Natural killer cell (primary cell): ENCODE measurements at regions not wholly inside any gene's neighbourhood (a gene's known extent, or its start where the extent isn't known, plus 50 kb on each side); places are given as distances from the start of the nearest gene placed in this dataset.

Source experiments
- ATAC-seq, 3 donors: fragments of 150-1000 bp in 2 of 3; fragments of 200-7000 bp in 1 of 3; cut with Tn5 transposase; 1 replicate in 1 of 3; 2 replicates in 2 of 3; pipeline ENCODE4 v1.10.0; 2021; ENCODE audit warnings: mild to moderate bottlenecking in 2 of 3, moderate library complexity in 2 of 3
- DNase-seq, 2 donors: peaks; one replicate each; pipeline versions ENCODE4 v3.0.0 to v3.0.0-alpha.2; 2013 to 2021; ENCODE audit warnings: mixed read lengths in 1 of 2
- H3K27ac ChIP-seq: one replicate; pipeline ENCODE4 v1.5.1; 2013; ENCODE audit warnings: mild to moderate bottlenecking, low read length
- H3K27me3 ChIP-seq: one replicate; pipeline ENCODE4 v1.6.1; 2013; ENCODE audit warnings: low read length; ENCODE audit not compliant: control insufficient read depth, insufficient read depth
- H3K36me3 ChIP-seq: one replicate; pipeline ENCODE4 v1.6.1; 2013; ENCODE audit warnings: low read length; ENCODE audit not compliant: control insufficient read depth, insufficient read depth
- H3K4me1 ChIP-seq: one replicate; pipeline ENCODE4 v1.6.1; 2013; ENCODE audit warnings: low read length; ENCODE audit not compliant: control insufficient read depth, insufficient read depth
- H3K4me3 ChIP-seq: one replicate; pipeline ENCODE4 v1.5.1; 2013; ENCODE audit warnings: low read length
- H3K9me3 ChIP-seq: one replicate; pipeline ENCODE4 v1.6.1; 2013; ENCODE audit warnings: low read length; ENCODE audit not compliant: control insufficient read depth, insufficient read depth
- H3K27ac Mint-ChIP-seq, 2 donors: one replicate each; pipeline ENCODE4 v1.8.0; 2022; ENCODE audit warnings: mild to moderate bottlenecking in 2 of 2, mixed read lengths in 2 of 2, moderate library complexity in 1 of 2
- H3K27me3 Mint-ChIP-seq, 2 donors: one replicate each; pipeline ENCODE4 v1.8.0; 2022; ENCODE audit warnings: low read depth in 2 of 2, mixed read lengths in 2 of 2
- H3K36me3 Mint-ChIP-seq: one replicate; pipeline ENCODE4 v1.8.0; 2022; ENCODE audit warnings: mixed read lengths
- H3K4me1 Mint-ChIP-seq, 2 donors: one replicate each; pipeline ENCODE4 v1.8.0; 2022; ENCODE audit warnings: mixed read lengths in 2 of 2
- H3K4me3 Mint-ChIP-seq: one replicate; pipeline ENCODE4 v1.8.0; 2022; ENCODE audit warnings: mild to moderate bottlenecking, moderate library complexity, mixed read lengths
- H3K9me3 Mint-ChIP-seq, 2 donors: one replicate each; pipeline ENCODE4 v1.8.0; 2022; ENCODE audit warnings: mixed read lengths in 2 of 2
- WGBS: methylation state at CpG from one replicate; pipeline ENCODE4 v1.1.7; 2013; ENCODE audit warnings: missing lambda C conversion rate; ENCODE audit not compliant: insufficient coverage; 5-methylcytosine and 5-hydroxymethylcytosine counted together
- intact Hi-C: fragments of 100-400 bp; cut with micrococcal nuclease; formaldehyde crosslinking; loops from one replicate; pipeline ENCODE4 v1.14.2; 2022
- TF ChIP-seq, protein P1 (sequence below): fragments of 200-600 bp; IDR thresholded peaks from one replicate; pipeline ENCODE4 v1.8.0; 2022; ENCODE audit warnings: antibody characterized with exemption

DNA sequence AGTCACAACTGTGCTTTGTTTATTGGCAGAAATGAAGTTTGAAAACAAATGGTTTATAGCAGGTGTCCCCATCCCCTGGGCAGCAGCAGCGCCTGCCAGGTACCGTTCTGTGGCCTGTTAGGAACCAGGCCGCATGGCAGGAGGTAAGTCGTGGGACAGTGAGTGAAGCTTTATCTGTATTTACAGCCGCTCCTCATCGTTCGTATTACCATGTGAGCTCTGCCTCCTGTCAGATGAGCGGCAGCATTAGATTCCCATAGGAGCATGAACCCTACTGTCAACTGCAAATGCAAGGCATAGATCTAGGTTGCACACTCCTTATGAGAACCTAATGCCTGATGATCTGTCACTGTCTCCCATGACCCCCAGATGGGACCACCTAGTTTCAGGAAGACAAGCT, 63.4 kb upstream of the SOD1 start:
- Histone ChIP-seq H3K27ac (no peak overlapping the region), H3K4me1 (no peaks in the 10 kb centered on the region), H3K9me3 (no peaks in the 10 kb centered on the region), H3K27me3 (no peaks in the 10 kb centered on the region), H3K4me3 (no peak overlapping the region), H3K36me3 (no peaks in the 10 kb centered on the region)
- intact Hi-C loops: no loop called here
- no peak overlapping the region for H3K27ac Mint-ChIP-seq
- DNase-seq (no peak), ATAC-seq (no peak)
- H3K27me3 Mint-ChIP-seq: no peaks in the 10 kb centered on the region
- H3K9me3 Mint-ChIP-seq: no peaks in the 10 kb centered on the region
- H3K36me3 Mint-ChIP-seq: no peaks in the 10 kb centered on the region
- WGBS: 93% methylated on average over 8 of the region's 8 CpGs
- TF ChIP-seq, protein P1, sequence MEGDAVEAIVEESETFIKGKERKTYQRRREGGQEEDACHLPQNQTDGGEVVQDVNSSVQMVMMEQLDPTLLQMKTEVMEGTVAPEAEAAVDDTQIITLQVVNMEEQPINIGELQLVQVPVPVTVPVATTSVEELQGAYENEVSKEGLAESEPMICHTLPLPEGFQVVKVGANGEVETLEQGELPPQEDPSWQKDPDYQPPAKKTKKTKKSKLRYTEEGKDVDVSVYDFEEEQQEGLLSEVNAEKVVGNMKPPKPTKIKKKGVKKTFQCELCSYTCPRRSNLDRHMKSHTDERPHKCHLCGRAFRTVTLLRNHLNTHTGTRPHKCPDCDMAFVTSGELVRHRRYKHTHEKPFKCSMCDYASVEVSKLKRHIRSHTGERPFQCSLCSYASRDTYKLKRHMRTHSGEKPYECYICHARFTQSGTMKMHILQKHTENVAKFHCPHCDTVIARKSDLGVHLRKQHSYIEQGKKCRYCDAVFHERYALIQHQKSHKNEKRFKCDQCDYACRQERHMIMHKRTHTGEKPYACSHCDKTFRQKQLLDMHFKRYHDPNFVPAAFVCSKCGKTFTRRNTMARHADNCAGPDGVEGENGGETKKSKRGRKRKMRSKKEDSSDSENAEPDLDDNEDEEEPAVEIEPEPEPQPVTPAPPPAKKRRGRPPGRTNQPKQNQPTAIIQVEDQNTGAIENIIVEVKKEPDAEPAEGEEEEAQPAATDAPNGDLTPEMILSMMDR: no peak
- H3K4me1 Mint-ChIP-seq: no peaks in the 10 kb centered on the region
- no peak overlapping the region for H3K4me3 Mint-ChIP-seq

DNA sequence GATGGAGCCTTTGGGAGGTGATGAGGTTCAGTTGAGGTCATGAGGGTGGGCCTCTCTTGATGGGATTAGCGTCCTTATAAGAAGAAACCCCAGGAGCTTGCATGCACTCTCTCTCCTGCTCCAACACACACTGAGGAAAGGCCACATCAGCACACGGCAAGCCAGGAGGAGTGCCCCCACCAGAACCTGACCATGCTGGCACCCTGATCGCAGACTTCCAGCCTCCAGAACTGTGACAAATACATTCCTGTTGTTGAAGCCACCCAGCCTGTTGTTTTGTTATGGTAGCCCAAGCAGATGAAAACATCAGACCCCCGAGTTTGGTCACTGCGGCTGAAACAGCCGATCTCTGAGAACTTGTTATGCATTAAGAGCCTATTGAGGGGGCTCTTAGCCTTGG, 64.8 kb upstream of the SOD1 start:
- intact Hi-C loops: no loop called here
- no peaks in the 10 kb centered on the region for H3K27me3 ChIP-seq
- H3K36me3 ChIP-seq: no peaks in the 10 kb centered on the region
- H3K4me1 ChIP-seq: no peaks in the 10 kb centered on the region
- H3K9me3 ChIP-seq: no peaks in the 10 kb centered on the region
- Mint-ChIP-seq H3K4me1 (no peaks in the 10 kb centered on the region), H3K9me3 (no peaks in the 10 kb centered on the region), H3K27me3 (peaks cover 0 to 6% of the 10 kb centered on the region in 2 donors), H3K4me3 (no peak overlapping the region), H3K36me3 (no peaks in the 10 kb centered on the region), H3K27ac (no peak overlapping the region)
- TF ChIP-seq, protein P1: no peak
- no peak overlapping the region for H3K27ac ChIP-seq
- no peak for DNase-seq
- no peak for ATAC-seq
- 91% methylated on average over 6 of the region's 6 CpGs for WGBS
- no peak overlapping the region for H3K4me3 ChIP-seq

DNA sequence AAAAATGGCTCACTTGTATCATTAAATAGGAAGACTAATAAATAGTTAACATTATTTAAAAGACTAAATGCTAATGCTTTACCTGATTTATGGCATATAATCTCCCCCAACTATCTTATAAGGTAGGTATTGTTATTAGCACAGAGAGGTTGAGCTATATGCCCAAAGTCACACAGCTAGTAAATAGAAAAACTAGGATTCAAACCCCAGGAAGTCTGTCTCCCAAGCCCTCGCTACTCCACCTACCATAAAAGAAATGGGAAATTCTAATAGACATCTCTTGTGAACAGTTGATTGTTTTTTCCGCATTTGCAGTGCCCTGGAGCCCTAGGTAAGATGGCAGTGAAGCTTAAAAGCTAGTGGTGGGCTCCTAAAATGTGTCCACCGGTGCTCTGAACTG, 65.2 kb upstream of the SOD1 start:
- TF ChIP-seq, protein P1: no peak
- WGBS: 100% methylated on average over 1 of the region's 3 CpGs
- H3K36me3 ChIP-seq: no peaks in the 10 kb centered on the region
- H3K4me3 ChIP-seq: no peak overlapping the region
- no peak overlapping the region for H3K27ac ChIP-seq
- Mint-ChIP-seq H3K27me3 (peaks cover 0 to 6% of the 10 kb centered on the region in 2 donors), H3K27ac (no peak overlapping the region), H3K4me3 (no peak overlapping the region), H3K9me3 (no peaks in the 10 kb centered on the region), H3K36me3 (no peaks in the 10 kb centered on the region), H3K4me1 (no peaks in the 10 kb centered on the region)
- intact Hi-C loops: no loop called here
- H3K4me1 ChIP-seq: no peaks in the 10 kb centered on the region
- no peaks in the 10 kb centered on the region for H3K27me3 ChIP-seq
- ATAC-seq (no peak), DNase-seq (no peak)
- no peaks in the 10 kb centered on the region for H3K9me3 ChIP-seq

DNA sequence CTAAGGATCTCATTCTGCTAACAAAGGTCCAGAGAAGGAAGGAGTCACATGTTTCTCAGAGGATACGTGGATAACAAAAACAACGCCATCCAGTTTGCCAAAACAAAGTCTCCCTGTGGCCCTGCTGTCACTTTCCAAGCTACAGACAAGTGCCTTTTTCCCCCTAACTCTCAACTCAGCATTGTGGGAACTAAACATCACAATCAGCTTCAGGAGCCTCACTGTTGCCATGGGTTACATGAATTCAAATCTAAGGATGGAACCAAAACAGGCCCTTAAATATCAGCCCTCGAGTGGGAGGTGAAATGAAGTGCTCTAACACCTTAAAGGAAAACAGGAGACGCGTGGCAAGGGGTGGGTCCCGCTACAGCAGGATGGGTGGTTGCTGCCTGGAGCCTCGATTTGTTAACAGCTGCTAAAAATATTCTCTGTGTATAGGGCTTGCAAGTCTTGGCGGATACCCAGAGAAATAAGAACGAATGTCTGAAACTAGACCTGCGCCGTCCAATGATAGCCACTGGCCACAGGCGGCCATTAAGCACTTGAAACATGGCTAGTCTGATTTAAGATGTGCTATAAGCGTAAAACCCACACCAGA, 66.4 kb upstream of the SOD1 start:
- Mint-ChIP-seq H3K36me3 (no peaks in the 10 kb centered on the region), H3K27ac (no peak overlapping the region), H3K4me1 (no peaks in the 10 kb centered on the region), H3K9me3 (no peaks in the 10 kb centered on the region), H3K4me3 (no peak overlapping the region), H3K27me3 (peaks cover 0 to 6% of the 10 kb centered on the region in 2 donors)
- Histone ChIP-seq H3K27ac (no peak overlapping the region), H3K4me3 (no peak overlapping the region), H3K27me3 (no peaks in the 10 kb centered on the region), H3K9me3 (no peaks in the 10 kb centered on the region), H3K36me3 (no peaks in the 10 kb centered on the region), H3K4me1 (no peaks in the 10 kb centered on the region)
- DNase-seq: no peak
- ATAC-seq: no peak
- TF ChIP-seq, protein P1: no peak
- intact Hi-C loops: no loop called here
- WGBS: 84% methylated on average over 13 of the region's 13 CpGs
